HK-2 (cell line): ENCODE measurements at regions not wholly inside any gene's neighbourhood (a gene's known extent, or its start where the extent isn't known, plus 50 kb on each side); places are given as distances from the start of the nearest gene placed in this dataset.

ENCODE experiments used
- DNase-seq: peaks from one replicate; pipeline ENCODE4 v3.0.0-alpha.2; 2018; ENCODE audit not compliant: unreplicated experiment

- DNase-seq, result no peak
These were observed 328.3 kb downstream of the FOXL1 start for GRCh38 chr16:86906623-86907022.

GRCh38 chr16:86909359-86910160 is 331.2 kb downstream of the FOXL1 start:
- DNase-seq, result no peak

DNA sequence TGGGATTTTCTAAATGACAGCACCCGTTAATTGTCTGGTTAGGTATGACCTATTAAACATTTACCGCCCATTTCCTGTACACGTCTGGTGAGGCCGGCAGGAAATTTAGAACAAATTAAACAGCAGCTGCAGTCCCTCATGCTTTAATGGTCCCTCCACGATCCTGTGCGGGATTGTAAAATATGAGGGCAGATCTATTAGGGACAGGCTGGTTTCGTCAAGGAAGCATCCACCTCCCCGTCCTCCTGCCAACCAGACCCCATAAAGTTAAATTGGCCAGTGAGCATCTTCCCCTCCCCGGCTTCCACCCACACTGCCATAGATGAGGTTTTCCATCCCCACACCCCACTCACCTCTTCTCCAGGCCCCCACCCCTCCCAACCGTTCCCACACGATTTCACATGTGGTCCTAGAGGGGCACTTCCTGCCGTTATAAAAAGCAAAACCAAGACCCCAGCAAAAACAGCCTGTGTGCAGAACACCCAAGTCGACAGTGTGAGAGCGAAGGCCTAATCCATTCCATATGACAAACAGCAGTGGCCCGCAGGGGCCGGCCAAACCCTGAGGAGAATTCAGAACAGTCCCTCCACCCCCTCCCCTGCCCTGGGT is 331.9 kb downstream of the FOXL1 start:
- DNase-seq, result no peak

GRCh38 chr16:86911437-86911958 is 333.1 kb downstream of the FOXL1 start:
- DNase-seq, result no peak

DNA sequence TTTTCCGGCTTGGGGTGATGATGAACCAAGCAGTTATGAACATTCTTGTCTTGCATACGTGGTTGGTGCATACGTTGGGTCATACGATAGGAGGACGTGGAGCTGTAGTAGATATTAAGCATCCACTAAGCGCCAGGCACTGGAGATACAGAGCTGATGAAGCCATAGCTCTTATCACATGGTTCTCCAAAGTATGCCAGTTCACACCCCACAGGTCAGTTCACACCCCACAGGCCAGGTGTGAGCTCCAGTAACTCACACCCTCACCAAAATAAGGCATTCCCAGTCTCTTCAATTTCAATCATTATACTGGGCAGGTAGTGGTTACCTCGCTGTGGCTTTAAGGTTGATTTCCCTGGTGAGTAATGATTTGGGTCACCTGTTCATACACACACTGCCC is 335.5 kb downstream of the FOXL1 start:
- DNase-seq, result no peak

DNA sequence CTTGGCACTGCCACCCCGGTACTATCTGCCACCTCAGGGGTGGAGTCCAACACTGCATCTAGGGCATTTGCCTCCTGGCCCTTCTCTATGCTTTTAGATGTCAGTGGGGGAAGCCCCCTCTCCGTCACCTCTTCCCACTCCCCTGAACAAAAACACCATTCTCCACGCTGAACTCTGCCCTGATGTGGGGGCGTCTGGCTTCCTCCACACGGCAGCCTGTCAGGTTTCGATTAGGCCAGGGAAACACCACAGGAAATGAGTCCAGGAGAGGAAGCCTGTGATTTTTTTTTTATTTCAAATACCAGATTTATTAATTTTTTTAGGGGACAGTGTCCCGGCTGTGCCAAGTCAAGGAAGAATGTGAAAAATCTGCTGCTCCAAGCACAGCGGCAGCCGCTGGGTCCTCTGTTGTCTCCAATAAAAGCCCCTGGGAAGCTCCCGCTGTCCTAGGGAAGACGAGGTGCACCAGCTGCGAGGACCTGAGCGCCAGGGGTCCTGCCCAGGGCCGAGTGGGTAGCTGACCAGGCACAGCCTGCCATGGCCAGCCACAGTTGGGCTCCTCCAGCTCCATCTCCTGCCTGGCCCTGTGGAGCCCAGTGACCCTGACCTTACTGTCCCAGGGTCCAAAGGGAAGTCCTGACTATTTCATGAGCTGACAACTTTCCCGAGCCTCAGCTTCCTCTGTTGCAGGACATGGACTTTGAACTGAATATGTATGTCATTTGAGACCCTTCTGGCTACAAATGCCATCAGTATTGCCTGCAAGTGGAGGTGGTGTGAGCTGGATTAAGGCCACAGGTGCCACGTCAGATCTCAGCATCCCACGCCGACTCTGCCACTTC is 336.7 kb downstream of the FOXL1 start:
- no peak for DNase-seq

DNA sequence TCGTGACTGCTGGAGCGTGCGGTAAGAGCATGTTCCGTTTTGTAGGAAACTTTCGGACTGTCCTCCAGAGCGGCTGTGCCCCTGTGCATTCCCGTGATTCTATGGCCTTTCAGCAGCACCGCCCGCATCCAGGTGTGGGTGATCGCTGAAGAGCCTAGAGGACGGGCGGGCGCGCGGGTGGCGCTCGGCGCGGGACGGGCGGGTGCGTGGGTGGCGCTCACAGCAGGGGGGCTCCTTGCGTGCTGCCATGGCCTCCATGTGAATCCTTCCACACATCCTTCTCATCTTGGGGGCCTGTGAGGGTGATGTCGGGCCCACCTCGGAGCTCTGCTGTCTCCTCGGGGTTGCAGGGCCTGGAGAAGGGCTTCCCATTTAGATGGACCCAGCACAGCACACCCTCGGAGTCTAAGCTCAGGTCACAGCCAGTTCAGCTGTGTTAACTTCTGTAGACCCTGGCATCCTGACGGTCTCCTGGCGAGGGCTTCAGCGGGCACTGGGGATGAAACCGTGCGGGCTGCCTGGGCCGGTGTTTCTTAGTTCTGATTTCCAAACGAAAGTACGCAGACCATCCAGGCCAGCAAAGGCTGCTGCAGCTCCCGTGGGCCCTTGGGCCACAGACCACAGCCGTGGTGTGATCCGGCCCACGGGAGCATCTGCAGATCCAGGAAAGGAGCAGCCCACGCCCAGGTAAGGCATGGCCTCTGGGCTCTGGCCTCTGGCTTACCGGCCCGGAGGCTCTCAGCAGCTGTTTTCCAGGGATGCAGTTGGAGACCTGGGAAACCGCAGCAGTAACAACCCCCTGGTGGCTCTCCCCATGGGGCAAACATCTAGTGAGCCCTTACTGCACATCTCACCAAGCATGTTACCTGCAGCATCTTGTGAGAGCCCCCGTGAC is 339.4 kb downstream of the FOXL1 start:
- no peak for DNase-seq

- no peak for DNase-seq
These were observed 340.3 kb downstream of the FOXL1 start for GRCh38 chr16:86918637-86919036.

DNA sequence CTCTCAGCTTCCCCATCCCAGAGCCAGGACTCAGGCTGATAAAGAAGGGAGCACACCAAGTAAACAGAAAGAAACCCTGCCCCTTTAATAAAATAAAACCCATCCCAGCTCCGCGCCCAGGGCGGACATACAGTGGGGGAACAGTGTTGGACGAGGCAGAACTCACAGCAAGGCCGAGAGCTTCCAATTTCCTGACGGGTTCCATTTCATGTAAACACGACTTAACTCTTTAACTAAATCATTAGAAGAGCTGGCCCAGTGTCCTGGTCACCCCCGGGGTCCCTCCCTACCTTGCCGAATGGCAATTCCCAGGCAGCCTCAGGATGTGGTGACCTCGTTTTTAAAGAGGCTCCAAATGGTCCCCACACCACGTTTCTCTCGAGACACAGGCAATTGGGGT is 340.7 kb downstream of the FOXL1 start:
- no peak for DNase-seq

DNA sequence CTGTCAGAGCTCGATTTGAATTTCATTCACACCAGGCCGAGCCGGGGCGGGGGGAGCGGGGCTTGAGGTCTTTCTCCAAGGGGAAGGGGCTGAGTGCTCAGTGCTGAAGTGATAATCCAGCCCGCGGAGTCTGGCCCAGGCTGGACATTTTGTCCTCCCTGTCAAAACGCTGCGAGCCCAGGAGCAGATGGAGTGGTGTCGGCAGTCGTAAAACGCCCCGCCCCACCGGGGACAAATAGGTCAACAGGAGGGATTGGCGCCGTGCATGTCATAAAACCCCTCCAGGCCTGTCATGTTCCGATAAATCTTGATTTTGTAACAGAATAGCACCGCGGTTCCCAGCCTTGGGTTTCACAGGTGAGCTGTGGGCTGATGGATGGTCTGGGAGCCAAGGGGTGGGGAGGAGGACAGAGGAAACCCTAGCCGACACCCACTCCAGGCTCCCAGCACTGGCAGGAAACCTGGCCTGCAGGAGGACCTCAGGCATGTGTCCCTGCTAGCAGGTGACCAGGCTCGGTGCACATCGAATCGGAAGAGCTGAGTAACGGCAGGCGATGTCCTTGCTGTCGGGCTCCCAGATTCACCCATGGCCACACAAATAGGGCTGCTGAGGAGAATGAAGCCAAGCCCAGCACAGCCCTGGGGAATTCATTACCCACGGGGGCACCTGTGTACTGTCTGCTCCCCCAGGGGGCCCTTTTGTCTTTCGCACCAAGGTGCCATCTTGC is 341.4 kb downstream of the FOXL1 start:
- DNase-seq, result no peak

DNA sequence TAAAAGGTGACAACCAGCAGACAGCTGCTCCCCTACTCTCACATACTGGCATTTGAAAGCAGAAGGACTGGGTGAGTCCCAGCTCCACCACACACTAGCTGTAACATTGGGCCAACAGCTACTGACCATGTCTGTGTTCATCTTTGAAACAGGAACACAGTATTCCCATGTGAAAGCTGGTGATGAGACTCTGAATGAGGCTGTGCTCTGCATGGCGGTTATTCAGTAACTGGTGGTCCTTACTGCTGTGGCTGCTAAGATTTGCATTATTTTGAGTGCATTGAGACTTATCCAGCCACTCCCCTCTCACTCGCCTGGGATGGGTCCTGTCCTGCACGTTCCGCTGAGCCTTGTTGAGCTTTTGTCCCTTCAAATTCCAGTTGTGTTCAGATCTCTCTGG is 342.9 kb downstream of the FOXL1 start:
- DNase-seq, result no peak

DNA sequence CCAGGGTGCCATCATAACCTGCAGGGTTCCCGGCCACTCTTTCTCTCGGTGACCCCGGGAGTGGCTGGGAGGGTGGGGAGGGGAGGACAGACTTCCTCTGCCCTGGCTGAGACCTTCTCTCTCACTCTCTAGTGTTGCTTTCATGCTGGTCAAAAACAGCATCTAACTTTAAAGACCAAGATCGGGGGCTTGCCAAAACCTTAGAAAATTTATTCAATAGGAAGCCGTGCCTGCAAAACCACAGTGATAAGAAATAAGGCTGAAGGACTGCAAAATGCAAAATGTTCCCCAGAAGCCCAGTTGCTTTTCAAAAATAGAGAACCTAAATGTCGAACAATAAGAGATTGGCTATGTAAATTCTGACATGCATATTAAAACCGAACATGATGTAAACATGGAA is 344.0 kb downstream of the FOXL1 start:
- DNase-seq, result no peak

DNA sequence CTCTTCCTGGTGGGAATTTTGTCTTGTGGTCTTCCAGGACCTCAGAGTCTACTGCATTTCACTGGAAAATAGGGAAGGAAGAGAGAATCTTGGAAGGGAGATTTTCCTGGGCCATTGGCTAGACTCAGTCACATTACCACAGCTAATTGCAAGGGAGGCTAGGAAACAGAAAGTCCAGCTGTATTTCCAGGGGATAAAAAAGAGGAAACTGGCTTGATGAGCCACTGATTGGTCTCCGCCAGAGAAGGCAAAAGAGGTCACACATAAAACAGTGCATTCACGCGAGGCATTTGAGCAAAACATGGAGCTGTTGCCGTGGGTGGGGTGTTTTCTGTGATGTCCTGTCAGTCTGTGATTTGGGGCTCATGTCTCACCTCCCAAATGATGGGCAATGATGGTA is 345.3 kb downstream of the FOXL1 start:
- DNase-seq, result no peak

DNA sequence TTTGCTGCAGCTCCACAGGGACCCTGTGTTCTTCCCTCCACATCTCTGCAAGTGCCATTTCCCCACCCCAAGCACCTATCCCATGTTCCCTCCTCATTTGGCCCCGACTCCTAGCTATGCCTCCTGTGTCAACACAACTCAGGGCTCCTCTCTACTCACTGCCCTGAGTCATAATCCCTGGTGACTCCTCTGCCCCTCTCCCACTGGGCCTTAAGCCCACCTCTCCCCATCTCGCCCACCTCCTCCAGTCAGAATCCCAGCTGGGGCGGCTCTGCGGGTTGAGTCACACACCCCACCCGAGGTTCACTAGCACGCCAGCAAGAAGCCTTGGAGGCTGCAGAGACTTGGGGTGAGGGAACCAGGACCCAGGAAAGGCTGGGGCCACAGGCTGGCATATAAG is 346.2 kb downstream of the FOXL1 start:
- DNase-seq, result no peak

DNA sequence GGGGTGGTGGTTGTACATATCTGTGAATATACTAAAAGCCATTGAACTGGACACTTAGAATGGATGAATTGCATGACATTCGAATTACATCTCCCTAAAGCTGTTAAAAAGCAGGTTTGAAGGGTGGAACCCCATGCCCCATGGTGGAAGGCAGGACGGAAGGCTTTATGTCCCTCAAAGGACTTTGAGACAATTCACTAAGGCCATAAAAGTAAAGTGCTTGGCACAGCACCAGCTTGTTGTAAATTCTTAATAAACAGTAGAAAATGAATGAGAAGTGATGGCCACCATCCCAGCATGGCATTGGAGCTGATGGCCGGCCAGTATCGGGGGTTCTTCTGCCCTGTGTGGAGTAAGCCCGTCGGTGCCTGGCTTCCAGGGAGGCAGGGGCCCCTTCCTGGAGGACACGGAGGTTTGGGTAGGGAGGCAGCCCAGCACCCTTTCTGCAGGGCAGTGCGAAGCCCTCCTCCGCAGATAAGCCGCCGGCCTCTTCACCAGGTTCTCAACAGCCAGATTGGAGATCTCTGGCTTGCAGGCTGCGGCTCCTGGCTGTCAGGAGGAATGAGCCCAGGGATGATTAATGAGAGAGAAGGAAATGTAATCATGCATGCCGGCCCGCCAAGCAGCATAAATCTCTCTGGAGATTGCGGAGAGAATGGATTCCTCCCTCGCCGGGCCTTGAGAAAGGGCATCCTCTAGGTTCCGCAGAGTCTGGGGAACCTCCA is 346.9 kb downstream of the FOXL1 start:
- peak; percentile 44 for DNase-seq

DNA sequence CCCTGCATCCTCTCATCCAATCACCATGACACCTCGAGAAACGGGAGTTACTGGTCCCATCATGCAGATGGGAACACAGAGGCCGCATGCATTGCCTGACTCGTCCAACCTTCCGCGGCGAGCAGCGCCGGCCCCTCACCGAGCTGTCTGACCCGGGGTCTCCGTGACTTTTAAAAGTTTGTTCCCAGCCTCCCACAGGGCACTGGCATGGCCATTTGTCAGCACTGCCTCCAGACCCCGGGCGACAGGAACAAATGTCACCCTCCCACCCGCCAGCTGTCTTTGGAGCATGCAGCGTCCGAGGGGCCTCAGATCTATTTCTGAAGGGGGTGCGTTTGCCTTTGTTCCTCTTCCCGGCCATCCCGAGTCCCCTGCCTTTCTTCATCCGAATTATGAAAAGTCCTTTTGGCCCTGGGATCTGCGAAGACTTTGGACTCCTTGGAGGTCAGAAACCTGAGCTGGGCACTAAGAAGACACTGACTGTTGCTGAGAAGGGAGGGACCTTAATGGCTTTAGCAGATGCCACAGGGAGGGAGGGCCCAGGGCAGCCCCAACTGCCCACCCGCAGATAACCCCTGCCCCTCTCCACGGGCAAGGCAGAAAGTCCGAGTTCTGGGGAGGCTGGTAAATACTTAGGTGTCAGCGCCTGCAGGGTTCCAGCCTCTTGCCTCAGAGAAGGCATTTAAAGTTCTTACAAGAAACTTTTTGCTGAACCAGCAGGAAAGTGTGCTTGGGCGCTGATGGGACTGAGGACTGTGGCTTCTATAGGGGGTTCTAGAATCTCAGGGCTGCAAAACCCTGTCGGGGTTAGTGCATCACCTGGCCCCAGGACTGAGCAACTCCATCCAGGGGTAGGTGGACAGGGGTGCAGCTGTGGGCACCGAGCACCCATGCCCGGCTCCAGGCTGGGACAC is 348.1 kb downstream of the FOXL1 start:
- DNase-seq, result no peak

DNA sequence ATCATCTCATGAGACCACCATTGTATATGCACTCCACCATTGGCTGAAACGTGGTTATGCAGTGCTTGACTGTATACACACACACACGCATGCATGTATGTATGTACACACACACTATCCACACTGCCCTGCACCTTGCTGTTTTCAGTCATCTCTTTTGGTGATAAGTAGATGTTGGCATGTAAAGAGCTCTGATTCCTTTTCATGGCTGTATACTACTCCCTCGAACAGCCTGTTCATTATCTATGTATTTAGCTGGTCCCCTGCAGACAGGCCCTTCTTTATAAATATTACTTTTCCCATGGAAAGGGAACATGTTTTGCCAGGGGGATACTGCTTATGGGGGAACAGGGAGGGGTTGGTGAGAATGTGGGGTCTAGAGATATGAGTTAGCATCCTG is 349.4 kb downstream of the FOXL1 start:
- DNase-seq, result no peak

- no peak for DNase-seq
These were observed 350.2 kb downstream of the FOXL1 start for GRCh38 chr16:86928523-86929011.
